ENCODE measurements at regions not wholly inside any gene's neighbourhood (a gene's known extent, or its start where the extent isn't known, plus 50 kb on each side); places are given as distances from the start of the nearest gene placed in this dataset.

DNA sequence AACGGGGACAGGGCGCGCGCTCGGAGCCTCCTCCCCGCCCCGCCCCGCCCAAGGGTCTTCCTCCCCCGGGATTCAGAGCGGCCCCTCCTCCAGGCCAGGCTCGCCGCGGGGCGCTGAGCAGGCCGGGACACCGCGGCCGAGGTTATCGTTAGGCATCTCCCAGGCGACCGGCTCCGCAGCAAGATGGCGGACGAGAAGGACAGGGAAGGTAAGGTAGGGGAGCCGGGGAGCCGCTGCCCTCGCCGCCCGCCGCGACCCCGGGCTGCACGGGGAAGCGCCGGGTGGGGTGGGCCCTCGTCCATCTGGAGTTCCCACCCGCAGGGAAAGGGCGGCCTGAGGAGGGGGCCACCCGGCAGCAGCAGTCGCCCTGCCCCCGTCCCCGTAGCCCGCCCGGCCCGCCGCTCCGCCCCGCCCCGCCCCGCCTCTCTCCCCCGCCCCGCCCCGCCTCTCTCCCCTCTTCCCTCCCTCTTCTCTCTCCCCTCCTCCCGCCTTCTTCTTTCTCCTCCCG, 105.9 kb upstream of the HNRNPU start:
- no peak for DNase-seq

DNA sequence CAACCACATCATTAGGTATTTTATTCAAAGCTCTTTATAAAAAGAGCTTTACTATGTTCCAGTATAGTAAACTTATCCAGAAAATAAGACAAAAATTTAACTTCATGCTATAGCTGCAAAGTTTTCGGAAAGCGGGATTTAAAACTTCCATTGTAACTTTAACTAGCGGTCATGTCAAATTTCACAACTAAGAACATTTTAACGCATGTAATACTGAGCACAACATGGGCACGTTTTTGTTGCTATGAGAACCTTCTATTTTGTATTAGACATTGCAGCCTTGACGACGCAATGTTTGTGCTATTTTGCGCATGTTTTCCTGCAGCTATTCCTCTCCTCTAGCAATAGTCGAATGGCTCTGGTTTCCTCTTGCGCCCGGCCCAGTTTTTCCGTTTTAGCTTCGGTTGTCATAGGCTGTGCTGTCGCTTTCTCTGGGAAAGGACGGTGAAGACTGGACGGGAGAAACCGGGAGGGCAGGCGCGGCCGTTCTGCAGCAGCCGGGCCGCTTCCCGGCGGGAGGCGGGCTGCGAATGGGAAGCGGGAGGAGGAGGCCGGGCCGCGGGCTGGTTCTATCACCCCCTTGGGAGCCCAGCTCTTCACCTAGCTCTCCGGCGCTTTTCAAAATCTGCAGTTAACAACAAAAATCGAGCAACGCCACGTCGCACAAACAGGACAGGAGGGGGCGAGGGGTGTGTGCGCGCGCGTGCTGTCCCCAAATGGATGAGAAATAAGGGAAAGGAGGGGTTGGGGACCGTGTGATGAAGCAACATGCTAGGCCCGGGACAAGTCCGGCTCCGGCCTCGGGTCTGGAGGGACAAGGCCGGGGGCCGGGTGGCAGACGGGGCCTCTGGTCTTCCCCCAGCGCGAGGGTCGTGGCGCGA, 105.3 kb upstream of the HNRNPU start:
- DNase-seq, result peak; percentile 55

DNA sequence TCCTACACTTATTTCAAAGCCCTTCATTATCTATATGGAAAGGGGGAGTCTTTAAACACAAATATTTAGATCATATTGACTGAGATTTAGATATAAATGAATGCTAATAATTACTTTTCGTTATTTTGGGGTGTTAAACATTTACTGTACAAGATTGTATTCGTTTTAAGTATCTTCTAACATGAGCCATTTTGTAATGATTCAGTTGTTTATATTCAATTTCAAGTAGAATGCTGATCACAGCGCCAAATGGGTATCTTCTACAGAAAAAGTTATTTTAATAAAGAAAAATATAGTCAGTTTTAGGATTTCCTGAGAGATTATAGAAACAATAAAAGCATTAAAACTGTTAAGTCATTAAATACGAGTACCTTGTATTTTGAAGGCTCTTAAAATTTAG, 104.5 kb upstream of the HNRNPU start:
- DNase-seq, result no peak

DNA sequence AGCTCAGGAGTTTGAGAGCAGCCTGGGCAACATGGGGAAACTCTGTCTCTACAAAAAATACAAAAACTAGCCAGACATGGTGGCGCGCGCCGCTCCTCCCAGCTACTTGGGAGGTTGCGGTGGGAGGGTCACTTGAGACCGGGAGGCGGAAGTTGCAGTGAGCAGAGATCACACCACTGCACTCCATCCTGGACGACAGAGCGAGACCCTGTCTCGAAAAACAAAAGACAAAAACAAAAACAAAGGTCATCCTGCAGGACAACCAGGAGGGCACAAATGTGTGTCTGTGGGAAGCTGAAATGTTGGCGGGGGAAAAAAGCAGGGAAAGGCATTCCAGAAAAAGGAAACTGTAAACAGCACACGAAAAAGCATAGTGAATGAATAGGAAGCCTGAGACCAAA, 104.1 kb upstream of the HNRNPU start:
- no peak for DNase-seq

DNA sequence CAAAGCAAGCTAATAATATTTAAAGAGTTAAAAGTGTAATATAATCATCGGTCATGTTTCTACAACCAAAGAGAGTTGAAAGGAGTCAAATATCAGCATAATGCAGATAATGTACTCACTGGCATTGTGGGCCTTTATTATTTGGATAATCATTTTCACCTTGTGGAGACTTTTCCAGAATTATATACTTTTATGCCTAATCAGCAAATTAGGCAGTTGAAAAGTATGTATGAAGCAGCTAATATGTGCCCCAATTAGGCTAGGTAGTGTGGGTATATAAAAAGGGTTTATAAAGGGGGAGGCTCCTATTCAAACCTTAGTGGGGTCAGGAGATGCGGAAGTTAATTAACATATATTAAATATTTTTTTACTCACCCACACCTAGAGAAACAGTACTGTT, 102.8 kb upstream of the HNRNPU start:
- no peak for DNase-seq

DNA sequence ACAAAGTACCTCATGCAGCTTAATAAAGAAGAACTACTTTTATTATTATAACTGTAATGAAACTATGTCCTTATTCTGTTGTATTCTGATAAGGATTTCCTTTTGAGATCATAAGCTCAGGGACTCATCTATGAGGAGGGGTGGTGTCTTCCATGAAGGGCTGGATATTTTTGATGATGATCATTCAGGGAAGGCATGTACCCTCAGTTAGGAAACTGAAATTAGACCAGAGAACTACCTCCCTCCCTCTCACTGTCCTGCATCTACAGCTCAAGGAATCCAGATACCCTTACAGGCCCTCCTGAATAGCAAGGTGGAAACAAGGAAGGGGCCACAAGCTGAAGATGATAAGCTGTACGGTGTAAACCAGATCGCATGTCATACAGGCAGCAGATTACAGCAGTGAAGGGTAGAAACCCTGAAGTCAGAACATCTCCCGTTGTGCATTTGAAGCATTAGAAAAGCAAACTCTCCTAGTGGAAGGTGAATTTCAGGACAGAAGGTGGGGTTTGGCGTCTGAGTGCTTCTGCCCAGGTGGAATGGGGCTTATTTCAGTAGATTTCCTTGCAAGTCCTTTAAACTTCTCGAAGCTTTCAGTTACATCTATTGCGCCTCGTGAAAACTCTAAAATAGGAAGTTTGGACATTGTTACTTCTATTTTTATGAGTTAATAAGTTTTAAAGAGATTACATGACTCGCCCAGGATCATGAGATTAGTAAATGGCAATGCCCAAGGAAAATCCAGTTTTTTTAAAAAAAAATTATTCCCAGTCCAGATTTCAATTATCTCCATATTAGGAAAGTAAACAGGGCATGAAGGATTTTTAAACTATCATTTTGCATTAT, 101.1 kb upstream of the HNRNPU start:
- no peak for DNase-seq

DNA sequence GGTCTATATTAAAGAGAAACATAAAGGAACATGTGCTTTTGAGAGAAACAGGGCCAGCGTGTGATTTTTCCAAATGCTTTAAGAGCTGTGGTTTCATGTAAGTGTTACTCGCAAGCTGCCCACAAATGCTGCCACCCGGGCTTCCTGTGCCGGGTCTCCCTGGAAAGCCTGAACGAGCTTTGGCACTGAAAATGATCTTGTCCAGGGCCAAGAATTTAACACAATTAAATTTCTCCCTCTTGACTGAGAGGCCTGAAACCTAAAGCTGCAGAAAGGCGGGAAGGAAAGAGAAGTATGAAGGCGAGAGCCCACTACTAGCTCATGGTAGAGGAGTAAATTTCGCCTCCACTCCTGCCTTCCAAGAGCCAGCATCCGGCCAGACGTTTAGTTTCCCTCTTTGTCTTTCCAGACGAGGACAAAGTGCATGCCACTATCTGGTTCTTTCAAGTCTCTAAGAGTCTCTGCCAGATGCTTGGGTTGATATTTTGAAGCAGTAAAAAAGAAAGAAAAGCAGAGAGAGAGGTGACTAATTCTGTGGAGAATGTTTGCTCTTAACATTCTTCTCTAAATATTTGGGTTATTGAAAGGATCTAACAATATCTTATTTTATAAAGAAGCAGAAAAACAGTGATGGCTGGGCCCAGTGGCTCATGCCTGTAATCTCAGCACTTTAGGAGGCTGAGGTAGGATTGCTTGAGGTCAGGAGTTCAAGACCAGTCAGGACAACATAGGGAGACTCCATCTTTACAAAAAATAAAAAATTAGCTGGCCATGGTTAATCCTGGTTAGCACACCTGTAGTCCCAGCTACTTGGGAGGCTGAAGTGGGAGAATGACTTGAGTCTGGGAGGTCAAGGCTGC, 100.0 kb upstream of the HNRNPU start:
- peak; percentile 8 for DNase-seq

DNA sequence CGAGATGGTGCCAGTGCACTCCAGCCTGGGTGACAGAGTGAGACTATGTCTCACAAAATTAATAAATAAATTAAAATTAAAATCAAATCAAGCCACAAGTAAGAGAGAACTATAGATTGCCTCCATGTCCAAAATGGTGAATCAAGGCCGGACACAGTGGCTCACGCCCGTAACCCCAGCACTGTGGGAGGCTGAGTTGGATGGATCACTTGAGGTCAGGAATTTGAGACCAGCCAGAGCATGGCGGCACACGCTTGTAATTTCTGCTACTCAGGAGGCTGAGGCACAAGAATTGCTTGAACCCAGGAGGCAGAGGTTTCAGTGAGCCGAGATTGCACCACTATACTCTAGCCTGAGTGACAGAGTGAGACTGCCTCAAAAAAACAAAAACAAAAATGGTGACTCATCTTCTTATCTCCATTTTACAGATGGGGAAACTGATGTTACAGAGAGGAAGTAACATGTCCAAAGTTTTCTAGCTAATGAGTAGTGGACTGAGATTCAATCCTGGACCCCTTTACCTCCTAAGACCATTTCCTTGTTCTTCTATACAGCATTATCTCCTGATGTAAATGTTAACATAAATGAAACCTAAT, 99.0 kb upstream of the HNRNPU start:
- DNase-seq, result no peak

DNA sequence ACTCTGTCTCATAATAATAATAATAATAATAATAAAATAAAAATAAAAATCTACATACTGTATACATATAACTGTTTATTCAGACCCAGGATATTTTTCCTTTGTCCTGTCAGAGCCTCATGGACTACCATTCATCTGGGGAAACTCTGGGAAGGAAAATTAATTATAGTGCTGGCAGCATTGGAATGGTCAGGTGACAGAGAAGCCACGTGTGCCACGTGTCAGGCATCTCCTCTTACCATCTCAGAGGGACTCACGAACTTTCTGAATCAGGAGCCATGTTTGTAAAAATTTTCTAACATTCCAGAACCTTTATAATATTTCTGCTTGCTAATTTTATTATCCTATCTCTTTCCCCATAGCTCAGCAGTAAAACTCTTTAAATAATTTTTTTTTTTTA, 97.8 kb upstream of the HNRNPU start:
- no peak for DNase-seq

DNA sequence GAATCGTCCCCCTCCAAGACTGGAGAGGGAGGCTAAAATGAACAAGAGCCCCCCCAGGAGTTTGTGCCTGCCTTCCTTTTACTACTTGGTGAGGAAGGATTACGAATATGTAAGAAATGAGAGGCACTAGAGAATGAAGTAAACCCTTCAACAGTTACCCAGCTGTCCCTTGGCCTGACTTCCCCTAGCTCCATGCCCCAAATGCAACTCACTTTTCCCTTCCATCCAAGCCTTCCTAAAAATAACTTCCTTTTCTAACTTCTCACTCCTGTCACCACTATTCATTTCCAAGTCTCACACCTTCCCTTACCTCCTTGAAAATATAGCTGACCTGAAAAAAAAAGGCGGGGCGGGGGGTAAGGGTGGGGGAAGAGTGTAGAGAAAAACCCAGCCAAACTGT, 96.6 kb upstream of the HNRNPU start:
- no peak for DNase-seq

DNA sequence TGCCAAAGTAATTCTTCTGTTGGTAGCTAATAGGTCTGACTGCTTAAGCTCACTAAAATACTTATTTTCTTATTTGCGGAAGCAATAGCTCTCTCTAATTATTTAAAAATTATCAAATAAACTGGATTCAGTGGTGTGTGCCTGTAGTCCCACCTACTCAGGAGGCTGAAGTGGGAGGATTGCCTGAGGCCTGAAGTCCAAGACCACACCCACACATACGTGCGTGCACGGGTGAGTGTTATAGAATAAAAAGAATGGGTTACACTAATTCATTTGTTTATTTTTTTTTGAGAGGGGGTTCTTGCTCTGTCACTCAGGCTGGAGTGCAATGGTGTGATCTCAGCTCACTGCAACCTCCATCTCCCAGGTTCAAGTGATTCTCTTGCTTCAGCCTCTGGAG, 94.2 kb upstream of the HNRNPU start:
- no peak for DNase-seq

DNA sequence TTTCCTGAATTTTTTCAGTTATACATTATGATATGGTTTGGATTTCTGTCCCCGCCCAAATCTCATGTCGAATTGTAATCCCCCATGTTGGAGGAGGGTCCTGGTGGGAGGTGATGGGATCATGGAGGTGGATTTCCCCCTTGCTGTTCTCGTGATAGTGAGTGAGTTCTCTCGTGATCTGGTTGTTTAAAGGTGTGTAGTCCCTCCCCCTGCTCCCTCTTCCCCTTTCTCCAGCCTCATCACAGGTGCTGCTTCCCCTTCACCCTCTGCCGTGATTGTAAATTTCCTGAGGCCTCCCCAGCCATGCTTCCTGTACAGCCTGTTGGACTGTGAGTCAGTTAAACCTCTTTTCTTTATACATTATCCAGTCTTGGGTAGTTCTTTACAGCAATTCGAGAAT, 93.2 kb upstream of the HNRNPU start:
- DNase-seq, result peak; percentile 7

DNA sequence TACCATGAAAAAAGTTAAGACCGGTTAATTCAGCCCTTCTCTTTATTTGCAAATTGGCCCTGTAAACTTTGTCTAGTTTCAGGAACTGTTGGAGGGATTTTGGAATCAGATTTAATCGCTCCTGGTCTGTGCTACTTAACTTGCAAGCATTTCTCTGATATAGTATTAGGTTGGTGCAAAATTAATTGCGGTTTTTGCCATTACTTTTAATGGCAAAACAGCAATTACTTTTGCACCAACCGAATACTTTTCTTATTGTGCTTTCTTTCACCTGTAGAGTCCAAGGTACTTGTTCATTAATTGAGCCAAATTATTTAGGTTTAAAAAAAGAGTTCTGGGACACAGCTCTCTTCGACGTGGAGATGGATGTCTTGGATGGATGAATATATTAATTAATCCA, 92.8 kb upstream of the HNRNPU start:
- DNase-seq, result no peak

DNA sequence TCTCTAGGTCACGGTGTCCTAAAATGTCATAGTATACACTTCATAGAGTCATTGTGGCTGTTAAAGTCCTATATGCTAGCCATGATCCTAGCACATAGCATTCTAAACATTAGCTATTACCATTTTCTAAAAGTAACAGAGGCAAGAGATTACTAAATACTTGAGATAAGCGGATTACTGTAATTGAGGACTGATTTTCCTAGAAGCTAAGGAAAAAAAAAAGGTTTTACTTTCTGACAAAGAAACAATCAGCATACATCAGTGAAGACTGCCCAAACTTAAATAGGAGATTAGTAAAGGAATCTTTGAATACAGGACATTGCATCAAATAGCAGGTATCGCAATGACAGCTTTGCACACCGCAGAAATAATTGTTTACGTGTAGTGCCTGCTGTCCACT, 91.3 kb upstream of the HNRNPU start:
- no peak for DNase-seq

DNA sequence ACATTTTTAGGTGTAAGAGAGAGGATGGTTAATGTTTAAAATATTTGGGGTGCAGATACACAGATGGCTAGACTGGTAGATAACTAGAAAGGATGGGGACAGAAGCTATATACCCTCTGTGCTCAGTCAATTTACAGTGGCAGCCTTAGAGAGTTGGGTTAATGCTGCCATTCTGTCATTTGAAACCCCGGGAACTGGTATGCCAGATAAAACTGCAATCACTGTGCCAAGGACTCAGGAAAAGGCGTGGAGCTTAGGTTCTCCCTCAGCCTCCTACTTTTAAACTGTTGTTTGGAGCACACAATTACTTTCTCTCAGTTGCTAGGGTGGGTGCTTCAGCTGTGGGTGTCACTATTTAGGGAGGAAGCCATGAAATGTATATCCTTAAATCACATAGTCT, 90.0 kb upstream of the HNRNPU start:
- DNase-seq, result no peak

DNA sequence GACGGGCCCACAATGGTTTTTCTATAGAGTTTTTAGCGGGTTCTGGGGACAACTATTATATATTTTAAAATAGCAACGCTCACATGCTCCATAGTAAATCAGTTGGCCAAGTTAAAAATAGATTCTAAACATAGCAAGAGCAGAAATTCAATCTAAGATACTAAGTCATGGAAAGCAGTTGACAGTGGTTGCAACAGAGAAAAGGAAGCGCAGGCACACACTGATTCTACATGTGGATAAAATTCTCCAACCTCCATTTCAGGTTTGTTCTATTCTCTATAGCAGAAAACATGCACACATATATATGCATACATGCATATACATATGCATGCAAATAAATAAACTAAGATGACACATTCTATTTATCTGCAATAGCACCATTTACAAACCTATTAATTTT, 89.6 kb upstream of the HNRNPU start:
- no peak for DNase-seq

DNA sequence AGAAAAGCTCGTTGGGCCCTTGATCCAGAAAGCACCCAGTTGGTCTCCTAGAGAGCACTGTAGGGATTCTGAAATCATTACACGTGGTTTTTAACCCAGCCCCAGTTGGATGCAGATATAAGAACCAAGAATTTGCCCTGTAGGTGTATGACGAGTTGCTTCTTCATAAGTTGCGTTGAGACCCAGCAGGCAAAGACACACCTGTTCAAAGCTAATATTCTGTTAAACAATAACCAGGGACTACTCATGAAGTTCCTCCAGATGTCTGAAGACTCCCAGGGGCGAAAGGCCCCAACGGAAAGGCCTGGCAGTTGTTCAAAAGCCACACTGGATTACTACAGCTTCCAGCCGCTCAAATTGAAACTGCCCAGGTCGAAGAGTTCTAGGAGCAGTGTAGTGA, 88.6 kb upstream of the HNRNPU start:
- no peak for DNase-seq

DNA sequence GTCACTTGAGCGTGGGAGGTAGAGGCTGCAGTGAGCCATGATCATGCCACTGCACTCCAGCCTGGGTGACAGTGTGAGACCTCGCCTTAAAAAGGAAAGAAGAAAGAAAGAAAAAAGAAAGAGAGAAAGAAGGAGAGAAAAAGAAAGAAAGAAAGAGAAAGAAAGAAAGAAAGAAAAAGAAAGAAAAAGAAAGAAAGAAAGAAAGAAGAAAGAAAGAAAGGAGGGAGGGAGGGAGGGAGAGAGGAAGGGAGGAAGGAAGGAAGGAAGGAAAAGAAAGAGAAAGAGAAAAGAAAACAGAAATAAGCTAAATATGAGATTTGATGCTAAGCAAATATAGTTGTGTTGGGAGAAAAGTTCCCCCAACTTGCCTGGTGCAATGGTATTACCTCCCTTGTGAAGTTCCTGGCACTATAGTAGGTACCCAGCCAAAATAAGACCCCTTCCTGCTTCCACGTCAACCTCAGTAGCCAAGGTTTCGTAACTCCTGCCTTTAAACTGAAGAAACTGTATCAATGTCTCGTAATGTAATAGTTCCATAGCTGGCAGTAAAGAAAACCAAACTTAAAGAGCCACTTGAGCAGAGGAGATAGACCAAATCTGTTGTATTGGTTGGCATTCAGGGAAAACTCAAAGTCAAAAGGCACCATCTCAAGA, 88.1 kb upstream of the HNRNPU start:
- no peak for DNase-seq

DNA sequence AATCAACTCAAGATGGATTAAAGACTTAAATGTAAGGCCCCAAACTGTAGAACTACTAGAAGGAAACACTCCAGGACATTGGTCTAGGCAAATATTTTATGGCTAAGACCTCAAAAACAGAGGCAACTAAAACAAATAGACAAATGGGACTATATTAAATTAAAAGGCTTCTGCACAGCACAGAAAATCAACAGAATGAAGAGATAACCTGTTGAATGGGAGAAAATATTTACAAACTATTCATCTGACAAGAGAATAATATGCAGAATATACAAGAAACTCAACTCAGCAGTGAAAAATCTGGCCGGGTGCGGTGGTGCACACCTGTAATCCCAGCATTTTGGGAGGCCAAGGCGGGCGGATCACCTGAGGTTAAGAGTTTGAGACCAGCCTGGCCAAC, 84.1 kb upstream of the HNRNPU start:
- DNase-seq, result no peak

DNA sequence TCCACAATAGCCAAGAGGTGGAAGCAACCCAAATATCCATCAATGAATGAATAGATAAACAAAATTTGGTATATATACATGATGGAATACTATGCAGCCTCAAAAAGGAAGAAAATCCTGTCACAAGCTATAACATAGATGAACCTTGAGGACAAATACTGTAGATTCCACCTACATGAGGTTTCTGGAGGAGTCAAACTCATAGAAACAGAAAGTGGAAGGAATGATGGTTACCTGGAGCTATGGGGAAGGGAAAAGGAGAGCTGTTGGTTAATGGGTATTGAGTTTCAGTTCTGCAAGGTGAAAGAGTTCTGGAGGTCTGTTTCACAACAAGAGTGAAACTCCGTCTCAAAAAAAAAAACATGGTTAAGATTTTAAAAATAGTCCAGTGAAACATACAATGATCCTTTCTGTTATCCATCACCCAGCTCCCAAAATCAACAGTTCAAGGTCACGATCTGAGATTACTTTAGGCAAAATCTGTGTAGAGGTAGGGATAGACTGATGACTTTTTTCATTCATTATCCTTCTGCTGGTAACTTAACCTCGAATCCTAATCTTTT, 80.8 kb upstream of the HNRNPU start:
- DNase-seq, result no peak

DNA sequence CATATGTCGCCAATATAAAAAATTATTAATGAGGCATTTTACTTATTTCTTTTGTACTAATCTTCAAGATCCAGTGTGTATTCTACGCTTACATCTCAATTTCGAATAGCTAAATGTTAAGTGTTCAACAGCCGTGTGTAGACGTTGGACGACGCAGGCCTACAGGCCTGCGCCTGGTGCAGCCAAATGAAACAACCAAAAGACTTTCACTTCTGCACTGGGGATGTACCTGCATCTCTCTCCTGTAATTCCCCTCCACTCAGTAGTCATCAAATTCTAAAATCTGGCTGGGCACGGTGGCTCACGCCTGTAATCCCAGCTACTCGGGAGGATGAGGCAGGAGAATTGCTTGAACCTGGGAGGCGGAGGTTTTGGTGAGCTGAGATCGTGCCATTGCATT, 76.8 kb upstream of the HNRNPU start:
- no peak for DNase-seq

DNA sequence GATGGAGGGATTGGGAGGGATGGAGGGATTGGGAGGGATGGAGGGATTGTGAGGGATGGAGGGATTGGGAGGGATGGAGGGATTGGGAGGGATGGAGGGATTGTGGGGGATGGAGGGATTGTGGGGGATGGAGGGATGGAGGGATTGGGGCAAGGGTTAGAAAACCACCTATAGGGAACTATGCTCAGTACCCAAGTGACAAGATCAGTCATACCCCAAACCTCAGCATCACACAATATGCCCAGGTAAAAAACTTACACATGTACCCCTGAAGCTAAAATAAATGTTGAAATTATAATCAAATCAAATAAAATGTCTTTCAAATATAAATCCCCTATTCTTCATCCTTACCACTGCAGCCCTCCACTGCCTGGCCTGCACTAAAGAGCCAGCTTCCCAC, 72.8 kb upstream of the HNRNPU start:
- DNase-seq, result no peak
